T-cell (primary cell): ENCODE measurements at regions not wholly inside any gene's neighbourhood (a gene's known extent, or its start where the extent isn't known, plus 50 kb on each side); places are given as distances from the start of the nearest gene placed in this dataset.
"Not testable (repeated sequence)": the region's sequence is repeated elsewhere in the genome, so short reads cannot be mapped to it uniquely, and the experiment has no call there.

ENCODE experiments used
- ATAC-seq, 4 experiments: fragments of 200-7000 bp in 3 of 4; fragments of 150-1000 bp in 1 of 4; cut with Tn5 transposase; replicated peaks in 1 of 4; 1 replicate in 3 of 4; 2 replicates in 1 of 4; pipeline ENCODE4 v1.10.0; 2021; ENCODE audit warnings: moderate library complexity in 3 of 4, mild to moderate bottlenecking in 2 of 4, moderate number of reproducible peaks in 1 of 4
- CTCF ChIA-PET, 2 donors: fragments of 300-600 bp; sonication (Branson Sonifier 250); formaldehyde crosslinking; loops; one replicate each; lab custom pipeline; 2022; ENCODE audit warnings: antibody characterized with exemption in 2 of 2; lab: Charles Lee
- POLR2A ChIA-PET, 2 donors: fragments of 300-600 bp; sonication (Branson Sonifier 250); formaldehyde crosslinking; loops; one replicate each; lab custom pipeline; 2022; ENCODE audit warnings: antibody characterized with exemption in 2 of 2; lab: Charles Lee
- DNase-seq, 35 experiments: peaks; one replicate each; pipeline versions ENCODE4 v3.0.0 to v3.0.0-alpha.2; 2013 to 2023
- H3K27ac ChIP-seq: one replicate; pipeline ENCODE4 v1.5.1; 2013; ENCODE audit warnings: low read length
- H3K27me3 ChIP-seq, 2 experiments: replicated peaks in 1 of 2; 1 replicate in 1 of 2; 2 replicates in 1 of 2; pipeline versions ENCODE4 v1.6.1 to v1.7.0; 2013; ENCODE audit warnings: low read length in 1 of 2, mixed read lengths in 1 of 2; ENCODE audit not compliant: control insufficient read depth in 2 of 2, insufficient read depth in 2 of 2; ENCODE audit errors: extremely low read depth in 1 of 2
- H3K36me3 ChIP-seq, 2 donors: 1 replicate in 1 of 2; 2 replicates in 1 of 2; pipeline versions ENCODE4 v1.6.1 to v1.7.0; 2013; ENCODE audit warnings: low read length in 1 of 2; ENCODE audit not compliant: control insufficient read depth in 2 of 2, insufficient read depth in 1 of 2; ENCODE audit errors: extremely low read depth in 1 of 2
- H3K4me1 ChIP-seq, 2 experiments: 1 replicate in 1 of 2; 2 replicates in 1 of 2; pipeline versions ENCODE4 v1.6.1 to v1.7.0; 2013; ENCODE audit warnings: low read length in 2 of 2, mixed read lengths in 1 of 2; ENCODE audit not compliant: insufficient read depth in 2 of 2, control insufficient read depth in 1 of 2; ENCODE audit errors: extremely low read depth in 1 of 2
- H3K4me3 ChIP-seq, 2 donors: 1 replicate in 1 of 2; 2 replicates in 1 of 2; pipeline versions ENCODE4 v1.5.1 to v1.7.0; 2013; ENCODE audit warnings: mild to moderate bottlenecking in 2 of 2, low read length in 1 of 2, moderate library complexity in 1 of 2; ENCODE audit not compliant: control insufficient read depth in 1 of 2; ENCODE audit errors: extremely low read depth in 1 of 2
- H3K9me3 ChIP-seq: 2 replicates; pipeline ENCODE4 v1.7.0; 2013
- H3K27ac Mint-ChIP-seq, 2 donors: one replicate each; pipeline ENCODE4 v1.8.0; 2020 to 2021; ENCODE audit warnings: mild to moderate bottlenecking in 2 of 2, mixed read lengths in 2 of 2
- H3K27me3 Mint-ChIP-seq, 2 donors: one replicate each; pipeline ENCODE4 v1.8.0; 2021 to 2022; ENCODE audit warnings: mixed read lengths in 2 of 2
- H3K36me3 Mint-ChIP-seq: one replicate; pipeline ENCODE4 v1.8.0; 2021; ENCODE audit warnings: mixed read lengths
- H3K4me1 Mint-ChIP-seq, 3 donors: one replicate each; pipeline ENCODE4 v1.8.0; 2020 to 2022; ENCODE audit warnings: mixed read lengths in 3 of 3, mild to moderate bottlenecking in 1 of 3
- H3K4me3 Mint-ChIP-seq, 3 donors: one replicate each; pipeline ENCODE4 v1.8.0; 2020 to 2022; ENCODE audit warnings: mild to moderate bottlenecking in 3 of 3, mixed read lengths in 3 of 3, moderate library complexity in 3 of 3
- H3K9me3 Mint-ChIP-seq, 3 donors: one replicate each; pipeline ENCODE4 v1.8.0; 2020 to 2022; ENCODE audit warnings: mixed read lengths in 3 of 3
- WGBS: methylation state at CpG from one replicate; pipeline ENCODE4 v1.1.5; 2013; ENCODE audit warnings: missing lambda C conversion rate; ENCODE audit not compliant: insufficient coverage; 5-methylcytosine and 5-hydroxymethylcytosine counted together

DNA sequence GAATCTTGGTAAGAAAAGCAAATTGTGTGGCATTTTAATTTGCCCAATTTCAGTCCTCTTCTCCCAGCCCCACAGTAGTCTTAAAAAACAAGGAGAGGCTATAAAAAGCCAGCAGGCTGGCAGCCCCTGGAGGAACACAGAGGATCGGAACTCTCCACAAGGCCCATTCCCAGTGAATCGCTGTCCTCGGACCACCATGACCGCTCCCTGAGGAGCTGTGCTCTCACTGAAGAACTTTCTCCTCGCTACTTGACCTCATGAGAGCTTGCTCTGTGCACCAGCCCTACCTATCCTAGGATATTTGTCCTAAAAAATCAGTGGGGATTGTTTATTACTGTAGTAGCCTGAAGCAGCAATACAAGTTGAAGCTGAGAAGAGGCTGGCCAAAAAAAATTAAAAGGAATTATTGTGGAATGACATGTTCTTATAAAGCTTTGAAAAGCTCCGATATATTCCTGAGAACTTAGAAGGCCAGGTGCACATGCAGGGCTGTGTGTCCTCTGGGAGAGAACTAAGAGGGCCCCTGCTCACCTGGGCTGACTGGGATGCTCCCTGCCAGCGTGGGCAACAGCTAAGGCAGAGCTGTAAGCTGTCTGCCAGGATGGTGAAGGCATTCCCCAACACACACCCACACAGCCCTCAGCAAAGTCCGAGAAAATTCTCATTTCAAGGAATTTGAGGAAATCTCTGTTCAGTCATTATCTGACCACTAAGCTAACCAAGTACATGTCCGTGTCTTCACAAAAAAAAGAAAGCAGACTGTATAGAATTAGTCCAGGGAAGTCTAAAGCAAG is 148.8 kb upstream of the SFSWAP start:
- Mint-ChIP-seq H3K36me3 (no peaks in the 10 kb centered on the region), H3K4me3 (no peak overlapping the region), H3K4me1 (no peaks in the 10 kb centered on the region), H3K9me3 (no peaks in the 10 kb centered on the region), H3K27ac (no peak overlapping the region), H3K27me3 (peaks cover 6% of the 10 kb centered on the region in 2 donors)
- ChIA-PET POLR2A (no interaction called here), CTCF (no interaction called here)
- 77% methylated on average over 4 of the region's 9 CpGs for WGBS
- peaks cover 0 to 17% of the 10 kb centered on the region in 2 experiments for H3K27me3 ChIP-seq
- no peaks in the 10 kb centered on the region for H3K4me1 ChIP-seq
- H3K27ac ChIP-seq: no peak overlapping the region
- no peak overlapping the region for H3K4me3 ChIP-seq
- no peak for ATAC-seq
- DNase-seq: no peak
- H3K9me3 ChIP-seq: no peaks in the 10 kb centered on the region
- no peaks in the 10 kb centered on the region for H3K36me3 ChIP-seq

DNA sequence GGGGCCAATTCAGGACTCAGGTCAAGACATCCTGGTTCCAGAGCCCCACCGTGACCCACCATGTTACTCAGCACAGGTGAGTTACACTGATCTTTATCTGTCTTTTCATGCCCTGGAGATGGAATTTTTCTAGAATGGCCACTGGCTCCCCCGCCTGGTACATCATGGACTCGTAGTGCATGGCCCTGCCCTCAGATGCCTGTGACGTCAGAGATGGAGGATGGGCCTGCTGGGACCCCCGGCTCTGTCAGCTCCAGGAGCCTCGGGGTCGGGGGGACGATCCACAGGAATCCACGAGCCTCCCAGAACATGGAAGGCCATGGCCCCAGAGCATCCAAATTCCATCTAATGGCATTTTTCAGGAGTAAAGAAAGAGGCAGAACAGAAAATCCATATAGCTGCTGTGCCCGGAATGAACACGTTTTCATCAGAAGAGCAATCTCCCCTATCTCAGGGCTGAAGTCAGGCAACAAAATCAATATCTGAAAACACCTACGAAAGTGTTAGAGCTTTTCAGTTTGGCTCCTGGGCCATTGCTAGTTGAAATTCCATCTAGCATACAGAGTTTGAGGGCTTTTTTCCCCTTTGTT is 146.7 kb upstream of the SFSWAP start:
- peaks cover 0 to 17% of the 10 kb centered on the region in 2 experiments for H3K27me3 ChIP-seq
- CTCF ChIA-PET, H3K4me3 Mint-ChIP-seq, H3K4me1 Mint-ChIP-seq, H3K36me3 Mint-ChIP-seq, H3K27ac ChIP-seq, POLR2A ChIA-PET, H3K36me3 ChIP-seq, H3K9me3 Mint-ChIP-seq, H3K27ac Mint-ChIP-seq, H3K4me3 ChIP-seq, H3K4me1 ChIP-seq, ATAC-seq, H3K9me3 ChIP-seq: not testable (repeated sequence)
- peaks cover 12 to 17% of the 10 kb centered on the region in 2 donors for H3K27me3 Mint-ChIP-seq
- WGBS: 54% methylated on average over 4 of the region's 12 CpGs
- peak in 2 of 35 experiments; percentile 3 to 13 for DNase-seq

DNA sequence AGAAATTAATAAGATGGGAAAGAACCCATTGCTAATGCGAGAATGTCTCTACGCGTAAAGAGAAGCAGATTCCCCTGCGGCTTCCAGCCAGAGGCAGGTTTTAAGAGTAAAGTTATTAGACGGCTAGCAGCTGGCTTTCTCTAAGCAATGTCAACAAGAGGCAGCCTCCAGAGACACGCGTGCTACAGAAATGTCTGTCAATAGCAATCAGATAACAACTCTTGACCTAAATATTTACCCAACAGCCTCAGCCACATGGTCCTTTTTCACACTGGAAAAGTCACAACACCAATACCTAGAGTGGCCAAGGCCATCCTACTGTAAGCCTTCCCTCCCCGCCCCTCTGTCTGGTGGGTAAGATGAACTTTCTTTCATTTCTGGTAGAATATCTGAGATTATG is 146.0 kb upstream of the SFSWAP start:
- Mint-ChIP-seq H3K4me1 (no peaks in the 10 kb centered on the region), H3K27me3 (peaks cover 12 to 21% of the 10 kb centered on the region in 2 donors), H3K36me3 (no peaks in the 10 kb centered on the region), H3K4me3 (no peak overlapping the region), H3K27ac (no peak overlapping the region), H3K9me3 (no peaks in the 10 kb centered on the region)
- Histone ChIP-seq H3K36me3 (no peaks in the 10 kb centered on the region), H3K9me3 (no peaks in the 10 kb centered on the region), H3K27me3 (peaks cover 0 to 23% of the 10 kb centered on the region in 2 experiments), H3K4me1 (no peaks in the 10 kb centered on the region), H3K27ac (no peak overlapping the region), H3K4me3 (no peak overlapping the region)
- ATAC-seq (no peak), DNase-seq (no peak)
- POLR2A ChIA-PET: no interaction called here
- CTCF ChIA-PET: no interaction called here
- WGBS: 97% methylated on average over 4 of the region's 8 CpGs

DNA sequence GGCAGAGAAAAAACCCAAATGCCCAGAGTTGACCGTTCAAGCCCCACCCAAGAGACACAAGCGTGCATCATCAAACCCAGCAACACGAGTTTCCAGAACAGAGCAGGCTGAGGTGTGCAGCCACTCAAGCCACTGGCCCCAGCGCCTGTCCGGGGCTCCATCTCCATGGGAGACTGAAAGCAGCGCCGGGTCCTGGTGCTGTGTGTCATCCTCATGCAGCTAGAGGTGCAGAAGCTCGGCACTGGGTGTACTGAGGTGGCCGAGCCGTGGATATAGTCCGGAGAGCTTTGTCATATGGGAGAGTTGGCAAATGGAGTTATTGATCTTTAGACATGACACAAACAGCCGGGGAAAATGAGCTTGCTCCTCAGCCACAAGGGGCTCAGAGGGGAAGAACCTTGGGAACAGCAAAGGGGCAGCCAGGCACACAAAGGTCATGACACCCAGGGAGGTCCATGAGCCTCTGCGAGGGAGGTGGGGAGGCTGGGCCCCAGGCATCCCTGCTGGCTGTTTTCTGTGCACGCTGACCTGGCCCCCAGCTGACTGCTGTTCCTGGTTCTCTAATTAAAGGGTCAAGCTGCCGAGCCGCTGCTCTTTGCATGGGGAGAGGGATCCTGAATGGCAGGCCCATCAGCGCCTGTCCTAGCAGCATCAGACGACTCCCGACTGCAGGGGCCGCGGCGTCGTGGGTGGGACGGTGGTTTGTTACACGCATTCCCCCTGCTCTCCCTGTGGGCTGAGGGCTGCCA is 145.4 kb upstream of the SFSWAP start:
- no peaks in the 10 kb centered on the region for H3K36me3 Mint-ChIP-seq
- no peaks in the 10 kb centered on the region for H3K9me3 Mint-ChIP-seq
- POLR2A ChIA-PET: no interaction called here
- no peaks in the 10 kb centered on the region for H3K9me3 ChIP-seq
- no peak overlapping the region for H3K27ac ChIP-seq
- no peaks in the 10 kb centered on the region for H3K4me1 Mint-ChIP-seq
- CTCF ChIA-PET: no interaction called here
- no peak overlapping the region for H3K27ac Mint-ChIP-seq
- H3K36me3 ChIP-seq: no peaks in the 10 kb centered on the region
- ATAC-seq: no peak
- no peak for DNase-seq
- no peaks in the 10 kb centered on the region for H3K4me1 ChIP-seq
- H3K27me3 Mint-ChIP-seq: peaks cover 12 to 21% of the 10 kb centered on the region in 2 donors
- peaks cover 0 to 29% of the 10 kb centered on the region in 2 experiments for H3K27me3 ChIP-seq
- H3K4me3 Mint-ChIP-seq: no peak overlapping the region
- H3K4me3 ChIP-seq: no peak overlapping the region
- WGBS: 81% methylated on average over 18 of the region's 25 CpGs

DNA sequence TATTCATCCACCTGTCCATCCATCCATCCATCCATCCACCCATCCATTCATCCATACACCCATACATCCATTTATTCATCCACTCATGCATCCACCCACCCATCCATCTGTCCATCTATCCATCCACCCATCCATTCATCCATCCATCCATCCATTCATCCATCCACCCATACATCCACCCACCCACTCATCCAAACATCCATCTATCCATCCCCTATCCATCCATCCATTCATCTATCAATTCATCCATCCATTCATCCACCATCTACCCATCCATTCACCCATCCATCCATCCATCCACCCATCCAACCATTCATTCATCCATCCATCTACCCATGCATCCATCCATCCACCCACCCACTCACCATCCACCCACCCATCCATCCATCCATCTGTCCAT is 142.6 kb upstream of the SFSWAP start:
- Mint-ChIP-seq H3K36me3 (no peaks in the 10 kb centered on the region), H3K9me3 (no peaks in the 10 kb centered on the region), H3K4me3 (no peak overlapping the region), H3K27me3 (peaks cover 15 to 25% of the 10 kb centered on the region in 2 donors), H3K27ac (no peak overlapping the region), H3K4me1 (no peaks in the 10 kb centered on the region)
- POLR2A ChIA-PET: no interaction called here
- H3K36me3 ChIP-seq: no peaks in the 10 kb centered on the region
- no peak for DNase-seq
- H3K27ac ChIP-seq: no peak overlapping the region
- no peaks in the 10 kb centered on the region for H3K4me1 ChIP-seq
- no peak overlapping the region for H3K4me3 ChIP-seq
- H3K27me3 ChIP-seq: peaks cover 0 to 40% of the 10 kb centered on the region in 2 experiments
- no peaks in the 10 kb centered on the region for H3K9me3 ChIP-seq
- no peak for ATAC-seq
- CTCF ChIA-PET: no interaction called here

DNA sequence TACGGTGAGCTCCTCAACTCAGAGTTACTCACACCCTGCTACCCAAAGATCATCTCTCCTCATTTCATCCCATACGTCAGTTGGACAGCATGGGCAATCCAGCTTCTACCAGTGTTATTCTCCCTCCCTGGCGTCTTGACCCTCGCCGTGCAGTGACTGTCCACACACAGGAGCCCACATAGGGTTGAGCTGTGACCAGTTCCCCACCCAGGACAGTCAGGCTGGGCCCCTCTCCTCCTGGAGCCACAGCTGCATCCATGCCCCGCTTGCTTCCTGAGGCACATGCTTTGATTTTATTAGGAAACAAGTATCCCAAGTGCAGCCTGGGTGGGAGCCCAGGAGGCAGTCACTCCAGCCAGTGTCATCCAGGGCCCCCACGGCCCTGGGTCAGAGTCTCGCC is 140.3 kb upstream of the SFSWAP start:
- Histone ChIP-seq H3K27me3 (peaks cover 0 to 46% of the 10 kb centered on the region in 2 experiments), H3K9me3 (no peaks in the 10 kb centered on the region), H3K27ac (no peak overlapping the region), H3K4me3 (no peak overlapping the region), H3K36me3 (no peaks in the 10 kb centered on the region), H3K4me1 (no peaks in the 10 kb centered on the region)
- no peaks in the 10 kb centered on the region for H3K36me3 Mint-ChIP-seq
- no peak overlapping the region for H3K4me3 Mint-ChIP-seq
- H3K27ac Mint-ChIP-seq: no peak overlapping the region
- DNase-seq: peak in 1 of 35 experiments; percentile 4
- no peak for ATAC-seq
- POLR2A ChIA-PET: no interaction called here
- WGBS: 81% methylated on average over 8 of the region's 8 CpGs
- H3K9me3 Mint-ChIP-seq: no peaks in the 10 kb centered on the region
- peaks cover 15 to 24% of the 10 kb centered on the region in 2 donors for H3K27me3 Mint-ChIP-seq
- no peaks in the 10 kb centered on the region for H3K4me1 Mint-ChIP-seq
- CTCF ChIA-PET: no interaction called here
